Neural crest cell (in vitro differentiated cells): ENCODE measurements at regions not wholly inside any gene's neighbourhood (a gene's known extent, or its start where the extent isn't known, plus 50 kb on each side); places are given as distances from the start of the nearest gene placed in this dataset.

Source experiments
- DNase-seq: peaks from one replicate; pipeline ENCODE4 v3.0.0; 2021; ENCODE audit warnings: low read depth, mixed read lengths, low spot score
- H3K27ac Mint-ChIP-seq: one replicate; pipeline ENCODE4 v1.8.0; 2021; ENCODE audit warnings: mild to moderate bottlenecking, mixed read lengths; ENCODE audit not compliant: unreplicated experiment
- H3K27me3 Mint-ChIP-seq: 2 replicates; pipeline ENCODE4 v1.8.0; 2021; ENCODE audit warnings: low read depth, mild to moderate bottlenecking, mixed read lengths
- H3K36me3 Mint-ChIP-seq: 2 replicates; pipeline ENCODE4 v1.8.0; 2021; ENCODE audit warnings: low read depth, mild to moderate bottlenecking, mixed read lengths
- H3K4me1 Mint-ChIP-seq: 2 replicates; pipeline ENCODE4 v1.8.0; 2021; ENCODE audit warnings: mixed read lengths
- H3K4me3 Mint-ChIP-seq: one replicate; pipeline ENCODE4 v1.8.0; 2021; ENCODE audit warnings: mild to moderate bottlenecking, mixed read lengths
- H3K9me3 Mint-ChIP-seq: 2 replicates; pipeline ENCODE4 v1.8.0; 2021; ENCODE audit warnings: mixed read lengths
- TF ChIP-seq, protein P1 (sequence below): fragments of 200-600 bp; sonication (generic); conservative IDR thresholded peaks from 2 replicates; pipeline ENCODE4 v1.5.0; 2021; ENCODE audit warnings: antibody characterized with exemption, mild to moderate bottlenecking

DNA sequence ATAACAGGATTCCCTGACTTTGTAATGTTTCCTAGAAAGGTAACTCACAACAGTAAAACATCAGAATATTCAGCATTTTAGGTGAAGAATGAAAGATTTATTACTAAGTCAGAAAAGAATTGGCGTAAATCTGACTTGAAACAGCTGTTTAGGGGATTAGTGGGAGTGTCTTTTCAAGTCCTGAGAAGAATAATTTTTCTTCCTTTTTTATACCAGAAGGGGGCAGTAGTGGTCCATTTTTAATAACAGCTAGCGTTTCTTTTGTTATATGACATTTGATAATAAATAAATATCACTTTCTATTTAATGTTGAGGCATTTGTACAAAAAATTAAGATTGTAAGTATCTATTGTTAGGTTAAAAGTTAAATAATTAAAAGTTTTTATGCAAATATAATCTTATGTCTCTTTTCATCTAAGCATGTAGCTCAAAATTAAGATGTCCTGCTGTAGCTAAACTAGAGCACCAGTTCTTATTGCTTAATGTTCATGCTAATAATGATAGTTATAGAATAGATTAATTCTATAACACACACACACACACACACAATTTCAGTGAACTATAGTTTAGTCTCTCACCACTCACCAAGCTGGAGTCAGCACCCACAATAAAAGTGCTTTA, 258.7 kb upstream of the ARRDC3 start:
- Mint-ChIP-seq H3K36me3 (no peaks in the 10 kb centered on the region), H3K27ac (no peak overlapping the region), H3K4me1 (peaks cover 22% of the 10 kb centered on the region), H3K27me3 (no peaks in the 10 kb centered on the region), H3K4me3 (no peak overlapping the region), H3K9me3 (no peaks in the 10 kb centered on the region)
- no peak for DNase-seq
- TF ChIP-seq, protein P1, sequence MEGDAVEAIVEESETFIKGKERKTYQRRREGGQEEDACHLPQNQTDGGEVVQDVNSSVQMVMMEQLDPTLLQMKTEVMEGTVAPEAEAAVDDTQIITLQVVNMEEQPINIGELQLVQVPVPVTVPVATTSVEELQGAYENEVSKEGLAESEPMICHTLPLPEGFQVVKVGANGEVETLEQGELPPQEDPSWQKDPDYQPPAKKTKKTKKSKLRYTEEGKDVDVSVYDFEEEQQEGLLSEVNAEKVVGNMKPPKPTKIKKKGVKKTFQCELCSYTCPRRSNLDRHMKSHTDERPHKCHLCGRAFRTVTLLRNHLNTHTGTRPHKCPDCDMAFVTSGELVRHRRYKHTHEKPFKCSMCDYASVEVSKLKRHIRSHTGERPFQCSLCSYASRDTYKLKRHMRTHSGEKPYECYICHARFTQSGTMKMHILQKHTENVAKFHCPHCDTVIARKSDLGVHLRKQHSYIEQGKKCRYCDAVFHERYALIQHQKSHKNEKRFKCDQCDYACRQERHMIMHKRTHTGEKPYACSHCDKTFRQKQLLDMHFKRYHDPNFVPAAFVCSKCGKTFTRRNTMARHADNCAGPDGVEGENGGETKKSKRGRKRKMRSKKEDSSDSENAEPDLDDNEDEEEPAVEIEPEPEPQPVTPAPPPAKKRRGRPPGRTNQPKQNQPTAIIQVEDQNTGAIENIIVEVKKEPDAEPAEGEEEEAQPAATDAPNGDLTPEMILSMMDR: peak; percentile 89

DNA sequence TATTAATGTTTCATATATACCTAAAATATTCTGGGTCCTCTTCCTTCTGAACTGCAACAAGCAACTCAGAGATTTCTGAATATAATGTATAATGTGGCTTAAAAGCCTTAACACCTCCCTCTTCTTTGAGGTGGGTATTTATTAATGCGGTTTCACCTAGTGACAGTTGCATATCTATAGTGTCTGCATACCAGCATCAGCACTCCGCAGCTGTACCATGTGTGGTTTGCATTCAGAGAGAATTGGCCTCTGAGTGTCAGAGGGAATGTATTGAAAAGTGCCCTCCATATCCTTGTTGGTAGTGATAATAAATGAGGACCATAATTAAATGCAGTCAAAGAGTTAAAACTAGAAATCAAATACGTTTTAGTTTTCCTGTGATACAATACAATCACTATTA, 256.6 kb upstream of the ARRDC3 start:
- H3K4me3 Mint-ChIP-seq: no peak overlapping the region
- DNase-seq: no peak
- H3K36me3 Mint-ChIP-seq: no peaks in the 10 kb centered on the region
- TF ChIP-seq, protein P1: no peak
- H3K4me1 Mint-ChIP-seq: peaks cover 25% of the 10 kb centered on the region
- no peaks in the 10 kb centered on the region for H3K27me3 Mint-ChIP-seq
- H3K27ac Mint-ChIP-seq: no peak overlapping the region
- no peaks in the 10 kb centered on the region for H3K9me3 Mint-ChIP-seq

GRCh38 chr5:91638010-91638409, 254.9 kb upstream of the ARRDC3 start:
- H3K9me3 Mint-ChIP-seq: no peaks in the 10 kb centered on the region
- no peak for DNase-seq
- no peak overlapping the region for H3K27ac Mint-ChIP-seq
- H3K4me3 Mint-ChIP-seq: no peak overlapping the region
- peaks cover 32% of the 10 kb centered on the region for H3K4me1 Mint-ChIP-seq
- H3K36me3 Mint-ChIP-seq: no peaks in the 10 kb centered on the region
- H3K27me3 Mint-ChIP-seq: no peaks in the 10 kb centered on the region
- TF ChIP-seq, protein P1: no peak

GRCh38 chr5:91635950-91636734, 253.0 kb upstream of the ARRDC3 start:
- Mint-ChIP-seq H3K9me3 (no peaks in the 10 kb centered on the region), H3K27ac (no peak overlapping the region), H3K27me3 (no peaks in the 10 kb centered on the region), H3K36me3 (no peaks in the 10 kb centered on the region), H3K4me3 (no peak overlapping the region), H3K4me1 (peaks cover 34% of the 10 kb centered on the region)
- no peak for DNase-seq
- TF ChIP-seq, protein P1: peak; percentile 30

- Mint-ChIP-seq H3K27me3 (no peaks in the 10 kb centered on the region), H3K9me3 (peaks cover 2% of the 10 kb centered on the region), H3K4me1 (peaks cover 29% of the 10 kb centered on the region), H3K4me3 (peak overlapping the region; percentile 35), H3K36me3 (no peaks in the 10 kb centered on the region), H3K27ac (no peak overlapping the region)
- DNase-seq: no peak
- TF ChIP-seq, protein P1: no peak
Measured at GRCh38 chr5:91632871-91633270, 249.8 kb upstream of the ARRDC3 start.
